Amygdala (tissue), 56 donors: ENCODE measurements at regions not wholly inside any gene's neighbourhood (a gene's known extent, or its start where the extent isn't known, plus 50 kb on each side); places are given as distances from the start of the nearest gene placed in this dataset.

ENCODE experiments used
- DNase-seq, 56 donors: peaks; one replicate each; lab custom pipeline; 2025; lab: John Stamatoyannopoulos, UW

DNA sequence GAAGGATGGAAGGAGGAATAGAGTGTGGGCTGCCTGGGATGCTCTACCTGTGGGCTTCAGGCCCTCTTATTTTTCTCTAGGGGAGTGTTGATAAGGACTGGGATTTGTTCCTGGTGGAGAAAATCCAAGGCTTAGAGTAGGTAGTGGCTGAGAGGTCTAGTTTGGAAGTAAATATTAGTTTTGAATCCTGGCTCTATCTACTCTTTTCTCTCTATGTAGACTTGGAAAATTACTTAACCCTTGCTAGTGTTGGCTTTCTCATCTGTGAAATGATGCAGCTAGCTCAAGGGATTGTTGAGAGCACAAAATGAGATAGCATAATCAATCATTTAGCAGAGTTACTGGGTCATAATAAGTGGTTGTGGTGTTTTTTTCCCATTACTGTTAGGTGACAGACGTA is 102.7 kb upstream of the MLIP start:
- DNase-seq: no peak

DNA sequence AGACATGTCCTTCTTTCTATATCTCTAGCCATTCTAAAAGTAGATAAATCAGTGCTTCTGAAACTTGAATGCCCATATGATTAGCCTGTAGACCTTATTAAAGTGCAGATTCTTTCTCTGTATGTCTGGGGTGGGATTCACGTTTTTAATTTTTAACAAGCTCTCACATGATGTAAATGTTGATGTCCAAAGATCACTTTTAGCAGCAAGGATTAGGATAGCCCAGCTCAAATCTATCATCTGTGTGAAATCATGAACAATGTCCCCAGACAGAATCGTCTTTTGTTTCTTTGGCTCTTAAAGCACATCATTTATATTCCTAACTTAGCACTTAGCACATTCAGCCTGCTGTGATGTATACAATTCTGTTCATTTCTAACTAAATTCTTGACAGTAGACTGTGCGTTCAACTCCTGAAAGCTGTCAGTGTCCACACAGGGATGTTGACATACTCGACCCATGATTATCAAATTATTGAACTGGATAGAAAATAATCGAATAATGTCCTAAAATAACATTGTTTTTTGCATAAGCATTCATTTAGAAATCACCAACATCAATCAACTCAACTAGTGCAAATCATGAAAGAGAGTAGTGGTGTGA is 102.1 kb upstream of the MLIP start:
- no peak for DNase-seq

DNA sequence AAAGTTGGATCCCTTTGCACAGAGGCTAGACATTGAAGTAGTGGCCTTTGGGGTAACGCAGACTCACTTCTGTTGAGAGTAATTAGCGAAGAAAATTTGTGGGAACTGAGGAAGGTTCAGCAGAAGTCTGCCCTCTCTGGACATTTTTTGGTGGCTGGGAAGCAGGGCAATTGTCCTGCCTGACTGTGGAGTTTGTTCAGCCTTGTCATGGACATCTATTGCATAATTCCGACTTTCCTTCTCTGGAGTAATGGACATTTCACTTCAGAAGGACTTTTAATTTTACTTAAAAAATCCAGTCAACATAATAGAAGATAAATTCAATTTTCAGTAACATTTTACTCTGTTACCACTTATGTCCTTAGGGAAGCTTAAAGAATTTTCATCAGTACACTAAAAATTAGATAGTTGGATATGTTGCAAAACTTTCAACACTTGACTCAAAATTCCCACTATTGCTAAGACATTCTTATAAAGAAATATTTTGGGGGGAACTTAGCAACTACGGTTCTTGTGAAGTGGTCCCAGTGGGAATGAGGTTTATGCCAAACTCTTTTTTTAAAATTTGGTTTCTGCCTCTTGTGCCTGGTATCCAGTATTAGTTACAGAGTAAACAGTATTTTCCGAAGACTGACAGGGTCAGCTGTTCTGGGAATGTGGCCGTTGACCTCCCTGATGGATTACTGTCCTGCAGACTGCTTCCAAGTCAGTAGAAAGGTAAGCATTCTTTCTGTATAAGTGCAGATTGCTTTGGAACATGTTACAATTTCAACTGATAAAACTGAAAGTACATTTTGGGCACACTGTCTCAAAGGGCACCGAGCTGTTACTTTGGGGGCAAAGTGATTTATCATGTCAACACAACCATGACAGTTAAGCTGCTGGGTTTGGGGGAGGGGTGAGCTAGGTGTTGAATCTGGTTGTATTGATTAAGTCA is 100.6 kb upstream of the MLIP start:
- DNase-seq: no peak

DNA sequence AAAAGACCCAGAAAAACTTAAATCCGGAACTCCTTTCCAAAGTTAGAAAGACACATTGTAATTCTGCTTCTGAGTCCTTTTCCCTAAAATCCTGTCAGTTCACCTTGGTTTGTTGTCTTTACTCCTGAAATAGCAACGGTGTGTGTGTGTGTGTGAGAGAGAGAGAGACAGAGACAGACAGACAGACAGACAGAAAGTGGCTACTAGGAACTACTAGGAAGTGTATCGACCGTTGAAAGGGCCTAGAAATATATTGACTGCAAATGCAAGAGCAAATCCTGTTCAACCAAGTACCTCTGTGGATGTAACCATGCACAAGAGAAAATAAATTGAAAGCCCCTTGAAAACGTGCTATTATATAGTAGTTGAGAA is 100.0 kb upstream of the MLIP start:
- DNase-seq: no peak

DNA sequence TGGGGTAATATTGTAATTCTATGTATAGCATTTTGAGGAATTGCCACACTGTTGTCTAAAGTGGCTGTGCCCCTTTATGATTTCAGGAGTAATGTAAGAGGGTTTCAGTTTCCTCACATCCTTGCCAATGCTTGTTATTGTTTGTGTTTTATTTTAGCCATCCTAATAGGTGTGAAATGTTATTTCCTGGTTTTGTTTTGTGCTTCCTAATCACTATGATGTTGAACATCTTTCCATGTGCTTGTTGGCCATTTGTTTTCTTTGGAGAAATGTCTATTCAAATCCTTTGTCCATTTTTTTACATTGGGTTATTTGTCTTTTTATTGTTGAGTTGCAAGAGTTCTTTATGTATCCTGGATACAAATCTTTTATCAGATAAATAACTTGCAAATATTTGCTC is 97.3 kb upstream of the MLIP start:
- no peak for DNase-seq

DNA sequence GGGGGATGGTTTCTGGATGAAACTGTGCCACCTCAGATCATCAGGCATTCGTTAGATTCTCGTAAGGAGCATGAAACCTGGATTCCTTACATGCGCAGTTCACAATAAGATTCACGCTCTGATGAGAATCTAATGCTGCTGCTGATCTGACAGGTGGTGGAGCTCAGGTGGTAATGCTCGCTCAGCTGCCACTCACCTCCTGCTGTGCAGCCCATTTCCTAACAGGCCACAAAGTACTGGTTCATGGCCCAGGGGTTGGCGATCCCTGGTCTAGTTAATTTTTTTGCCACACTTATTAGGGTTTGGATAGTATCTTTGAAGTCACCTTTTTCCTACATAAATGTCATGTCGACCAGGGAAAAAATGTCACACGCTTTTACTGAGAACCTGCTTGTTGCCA is 96.8 kb upstream of the MLIP start:
- no peak for DNase-seq

DNA sequence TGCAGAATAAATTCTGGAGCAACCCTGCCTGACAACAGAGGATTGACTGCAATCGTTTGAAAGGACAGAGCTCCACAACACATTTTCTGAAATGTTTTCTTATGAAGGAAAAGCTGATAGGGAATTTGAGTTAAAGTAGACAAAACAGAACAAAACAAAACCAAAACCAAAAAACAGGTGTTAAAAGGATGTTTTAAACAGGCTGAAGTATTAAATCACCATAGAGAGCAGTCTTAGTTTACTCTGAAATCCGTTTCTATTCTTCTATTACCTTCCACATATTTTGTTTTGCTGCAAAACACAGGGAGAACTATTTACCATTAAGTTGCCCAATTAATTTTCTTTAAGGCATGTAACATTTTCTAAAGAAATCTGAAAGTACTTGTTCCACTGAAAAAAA is 93.4 kb upstream of the MLIP start:
- no peak for DNase-seq

DNA sequence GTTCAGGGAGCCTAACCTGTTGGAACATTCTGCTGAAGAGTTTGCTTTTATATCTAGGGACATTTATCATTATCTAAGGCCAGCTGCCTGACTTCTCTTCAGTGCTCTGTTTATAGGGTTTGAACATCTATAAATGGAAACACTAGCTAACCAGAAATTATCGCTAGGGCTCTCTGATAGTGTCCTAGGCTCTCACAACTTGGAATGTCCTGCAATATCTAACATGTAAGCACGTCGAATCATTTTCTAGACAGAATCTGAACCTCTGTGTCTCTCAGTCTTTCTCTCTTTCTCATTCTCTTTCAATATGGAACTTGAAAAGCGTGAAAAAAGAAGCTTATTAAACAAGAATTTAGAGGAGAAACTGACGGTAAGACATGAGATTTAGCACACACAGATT is 92.5 kb upstream of the MLIP start:
- no peak for DNase-seq

DNA sequence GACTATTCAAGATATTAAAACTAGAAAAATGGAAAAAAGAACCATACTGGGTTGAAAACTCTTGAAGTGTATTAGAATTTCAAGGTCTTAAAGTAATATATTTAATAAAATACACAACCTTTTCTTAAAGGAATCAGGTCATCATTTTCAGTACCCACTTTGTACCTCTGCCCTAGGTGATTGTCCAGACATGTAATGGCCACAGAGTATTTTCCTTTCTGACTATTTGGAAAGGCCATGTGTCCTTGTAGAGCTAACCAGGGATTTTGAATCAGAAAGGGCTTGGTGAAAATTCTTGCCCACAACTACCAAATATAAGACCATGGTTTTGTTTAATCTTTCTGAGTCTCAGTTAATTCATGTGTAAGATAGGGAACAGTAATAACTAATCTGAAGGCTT is 91.4 kb upstream of the MLIP start:
- no peak for DNase-seq

DNA sequence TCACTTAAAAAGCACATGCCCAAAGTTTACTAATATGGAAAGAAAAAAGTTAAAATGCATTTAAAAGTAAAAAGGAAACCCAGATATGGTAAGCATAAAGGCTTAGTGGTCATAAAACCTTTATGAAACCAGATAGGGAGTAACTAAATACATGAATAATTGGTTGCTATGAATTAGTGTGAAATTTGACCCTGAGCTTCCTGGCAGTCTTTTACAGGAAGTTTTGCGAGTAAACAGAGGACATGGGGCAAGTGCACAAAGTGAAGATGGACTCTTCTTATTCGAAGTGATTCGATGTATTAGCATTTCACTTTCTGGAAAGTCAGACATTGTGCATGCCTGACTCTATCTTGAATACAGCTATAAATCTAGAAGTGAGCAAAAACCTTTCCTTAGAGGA is 90.9 kb upstream of the MLIP start:
- DNase-seq: no peak

DNA sequence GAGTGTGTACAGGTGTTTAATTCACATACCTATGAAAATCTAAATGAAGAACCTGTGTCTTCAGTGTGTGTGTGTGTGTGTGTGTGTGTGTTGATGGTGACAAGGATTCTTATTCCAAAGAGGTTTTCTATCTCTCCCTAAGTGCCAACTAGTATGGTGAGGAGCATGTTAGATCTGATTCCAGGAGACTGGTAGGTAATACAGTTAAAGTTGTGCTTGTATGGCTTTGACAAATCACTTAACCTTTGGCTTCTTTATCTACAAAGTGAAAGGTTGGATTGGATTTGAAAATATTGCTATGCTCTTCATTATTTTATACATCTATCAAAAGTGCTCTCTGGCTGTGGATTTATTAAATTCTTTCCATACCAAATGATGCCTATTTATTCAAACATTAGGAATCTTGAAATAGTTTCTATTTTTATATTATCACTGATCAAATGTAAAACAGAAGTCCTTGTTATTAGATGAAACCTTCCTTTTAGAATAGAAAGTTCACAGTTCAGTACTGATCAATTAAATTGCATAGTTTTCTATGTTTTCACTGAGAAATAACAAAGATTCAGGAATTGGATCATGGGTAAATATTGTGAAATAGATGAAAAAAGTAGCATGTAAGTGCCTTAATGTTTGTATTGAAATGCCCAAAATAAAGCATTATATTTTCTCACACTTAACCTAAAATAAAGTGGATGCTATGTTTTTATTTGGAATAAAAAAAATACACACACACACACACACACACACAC is 84.4 kb upstream of the MLIP start:
- no peak for DNase-seq

DNA sequence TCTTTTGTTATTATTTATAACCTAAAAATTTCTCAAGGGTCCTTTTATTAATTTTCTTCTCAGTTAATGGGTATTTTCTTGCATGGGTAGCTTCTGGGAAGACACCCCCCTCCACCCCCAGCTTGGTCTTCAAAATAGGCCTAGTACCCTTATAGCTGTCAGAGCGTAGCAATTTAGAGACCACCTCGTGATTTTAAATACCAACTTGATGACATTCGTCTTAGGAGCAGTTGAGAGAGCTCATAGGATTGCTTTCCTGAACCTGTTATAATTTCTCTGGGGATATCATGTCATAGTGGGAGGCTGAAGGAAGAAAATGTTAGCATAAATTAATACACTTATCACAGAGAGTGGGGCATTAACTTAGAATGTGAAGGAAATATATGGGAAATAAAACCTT is 83.1 kb upstream of the MLIP start:
- no peak for DNase-seq

DNA sequence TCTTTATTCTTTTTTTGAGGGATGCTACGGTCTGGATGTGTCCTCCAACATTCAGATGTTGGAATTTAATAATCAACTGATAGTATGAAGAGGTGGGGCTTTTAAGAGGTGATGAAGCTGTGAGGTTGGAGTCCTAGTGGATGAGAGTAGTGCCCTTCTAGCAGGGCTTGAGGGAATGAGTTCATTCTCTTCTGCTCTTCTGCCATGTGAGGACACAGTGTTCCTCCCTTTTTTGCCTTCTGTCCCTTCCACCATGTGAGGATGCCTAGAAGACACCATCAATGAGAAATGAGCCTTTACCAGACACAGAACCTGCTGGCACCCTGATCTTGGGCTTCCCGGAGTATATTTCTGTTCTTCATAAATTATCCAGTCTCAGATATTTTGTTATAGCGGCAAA is 82.1 kb upstream of the MLIP start:
- no peak for DNase-seq

DNA sequence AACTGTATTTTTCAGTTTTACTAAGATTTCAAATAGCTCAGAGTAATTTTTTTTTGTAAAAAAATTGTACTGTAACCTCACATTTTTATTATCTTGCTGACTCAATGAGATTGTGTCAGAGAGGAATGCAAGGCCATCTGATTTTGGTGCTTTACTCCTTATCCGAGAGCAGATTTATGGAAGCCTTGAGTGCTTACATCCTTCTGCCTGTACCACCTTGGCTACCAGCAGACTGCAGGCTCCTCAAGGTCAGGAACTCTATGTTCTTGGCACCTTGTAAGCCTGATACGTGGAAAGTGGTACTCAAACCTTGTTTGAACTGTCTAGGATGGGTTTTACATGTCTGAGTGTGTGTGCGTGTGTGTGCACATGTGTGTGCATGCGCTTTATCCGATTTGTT is 80.1 kb upstream of the MLIP start:
- no peak for DNase-seq

DNA sequence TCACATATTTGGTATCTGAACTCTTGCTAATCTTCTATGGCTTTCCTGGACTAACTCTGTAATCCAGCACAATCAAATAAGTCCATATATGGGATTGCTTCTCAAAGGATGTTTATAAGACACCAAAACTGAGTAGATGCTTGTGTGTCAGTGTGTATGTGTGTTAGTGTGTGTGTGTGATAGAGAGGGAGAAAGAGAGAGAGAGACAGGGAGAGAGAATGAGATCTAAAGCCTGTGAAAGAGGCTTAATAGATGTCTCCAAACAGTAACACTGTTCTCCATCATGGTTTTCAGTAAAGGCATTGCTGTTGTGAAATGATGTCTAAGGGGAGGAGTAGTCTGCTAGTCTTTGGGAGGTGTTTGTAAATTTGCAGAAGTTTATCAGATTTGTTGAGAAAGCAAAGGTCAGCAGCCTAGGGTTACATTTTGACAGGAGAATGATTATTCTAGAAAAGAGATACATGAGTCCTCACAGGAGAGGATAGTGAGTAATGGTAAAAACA is 73.9 kb upstream of the MLIP start:
- DNase-seq: no peak

DNA sequence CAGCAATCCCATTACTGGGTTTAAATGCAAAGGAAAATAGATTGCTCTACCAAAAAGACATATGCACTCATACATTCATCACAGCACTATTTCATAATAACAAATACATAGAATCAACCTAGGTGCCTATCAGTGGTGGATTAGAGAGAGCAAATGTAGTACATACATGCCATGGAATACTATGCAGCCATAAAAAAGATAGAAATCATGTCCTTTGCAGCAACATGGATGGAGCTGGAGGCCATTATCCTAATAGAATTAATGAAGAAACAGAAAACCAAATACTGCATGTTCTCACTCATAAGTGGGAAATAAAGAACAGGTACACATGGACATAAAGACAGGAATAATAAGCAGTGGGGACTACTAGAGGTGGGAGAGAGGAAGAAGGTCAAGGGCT is 70.7 kb upstream of the MLIP start:
- DNase-seq: no peak

DNA sequence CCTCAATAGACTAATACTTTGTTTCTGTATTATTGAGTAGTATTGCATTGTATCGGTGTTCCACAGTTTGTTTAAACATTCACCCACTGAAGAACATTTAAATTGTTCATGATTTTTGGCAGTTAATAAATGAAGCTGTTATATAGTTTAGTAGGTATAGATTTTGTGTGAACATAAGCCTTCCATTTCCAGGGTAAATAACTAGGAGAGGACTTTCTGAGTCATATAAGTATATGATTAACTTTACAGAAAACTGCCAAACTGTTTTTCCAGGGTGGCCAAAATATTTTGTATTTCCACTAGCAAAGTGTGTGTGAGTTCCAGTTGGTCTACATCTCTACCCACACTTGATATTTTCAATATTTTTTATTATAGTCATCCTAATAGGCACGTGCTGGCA is 70.0 kb upstream of the MLIP start:
- DNase-seq: no peak

DNA sequence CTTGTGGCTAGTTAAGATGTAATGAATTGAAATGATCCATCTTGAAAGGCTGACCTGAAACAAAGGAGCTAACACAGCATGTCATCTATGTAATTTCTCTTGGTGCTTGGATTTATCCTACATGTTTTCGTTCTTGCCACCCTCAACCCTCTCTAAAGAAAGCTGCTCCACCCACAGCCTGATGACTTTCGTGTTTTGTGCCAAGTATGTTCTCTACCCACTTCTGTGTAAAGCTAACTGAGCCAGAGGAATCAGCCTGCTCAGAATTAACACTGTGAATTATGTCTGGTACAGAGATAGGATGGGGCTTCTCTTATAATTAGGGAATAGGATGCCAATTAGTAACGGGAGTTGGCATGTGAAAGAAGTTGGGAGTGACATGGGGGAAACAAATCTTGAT is 67.9 kb upstream of the MLIP start:
- DNase-seq: peak in 2 of 56 donors; percentile 11 to 13

DNA sequence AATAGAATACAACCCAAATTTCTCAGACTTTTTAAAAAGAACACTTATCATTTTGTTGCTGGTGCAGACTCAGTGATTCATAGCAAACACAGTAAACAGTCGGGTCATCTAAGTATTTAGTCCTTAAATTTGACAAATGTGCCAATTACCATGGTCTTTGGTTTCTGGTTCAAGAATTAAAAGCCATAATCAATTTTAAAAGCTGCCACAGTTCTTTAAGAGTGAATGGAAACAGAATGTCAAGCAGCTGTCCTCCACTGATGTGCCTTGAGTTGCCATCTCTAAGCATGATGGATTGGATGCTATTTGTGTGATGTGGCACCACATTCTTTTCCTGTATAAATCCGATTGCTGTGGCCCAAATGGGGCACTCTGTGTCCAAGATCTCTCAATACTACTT is 67.2 kb upstream of the MLIP start:
- DNase-seq: no peak

DNA sequence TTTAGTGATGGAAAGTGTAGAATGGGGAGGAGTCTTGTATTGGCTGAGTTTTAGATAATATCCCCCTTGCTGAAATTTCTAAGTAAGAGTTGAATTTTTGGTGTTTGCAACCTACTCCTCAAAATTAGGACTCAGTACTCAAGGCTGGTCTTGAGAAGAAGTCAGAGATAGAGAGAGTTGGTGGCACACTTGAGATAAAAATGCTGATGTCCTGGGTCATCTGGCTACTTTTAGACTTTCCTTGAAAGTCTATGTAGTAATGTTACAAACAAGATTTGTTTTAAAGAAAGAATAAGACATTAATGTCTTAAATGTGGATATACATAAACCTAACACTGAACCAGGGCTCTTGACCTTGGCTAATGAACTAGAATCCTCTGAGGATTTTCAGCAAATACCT is 62.5 kb upstream of the MLIP start:
- no peak for DNase-seq

DNA sequence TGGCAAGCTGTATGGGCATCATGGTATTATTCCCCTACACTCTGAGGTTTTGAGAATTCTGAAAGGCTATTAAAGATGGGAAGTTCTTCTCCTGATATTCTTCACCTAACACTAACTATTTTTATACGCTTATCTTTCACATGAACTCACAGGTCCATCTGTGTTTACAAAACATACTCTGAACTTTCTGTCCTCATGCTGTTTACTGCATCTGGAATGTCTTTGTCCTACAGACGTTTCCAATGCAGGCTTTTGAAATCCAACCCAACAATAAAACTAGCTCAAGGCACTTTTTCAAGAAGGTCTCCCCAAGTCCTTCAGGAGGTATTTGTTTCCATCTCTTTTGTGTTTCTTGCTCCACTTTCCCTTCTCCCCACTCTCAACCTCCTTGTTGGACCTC is 60.5 kb upstream of the MLIP start:
- DNase-seq: no peak
